GM23338 (cell line): ENCODE measurements at regions not wholly inside any gene's neighbourhood (a gene's known extent, or its start where the extent isn't known, plus 50 kb on each side); places are given as distances from the start of the nearest gene placed in this dataset.

ENCODE experiments used
- CREB1 ChIP-seq: fragments of 250-450 bp; sonication (Bioruptor Pico); IDR thresholded peaks from 2 replicates; pipeline ENCODE4 v1.5.0; 2020; ENCODE audit warnings: low read depth, mild to moderate bottlenecking, moderate library complexity
- EZH2phosphoT487 ChIP-seq: fragments of 200-600 bp; sonication (generic); IDR thresholded peaks from one replicate; pipeline ENCODE4 v1.8.1; 2018; ENCODE audit warnings: antibody characterized with exemption; ENCODE audit not compliant: unreplicated experiment
- JUNB ChIP-seq: IDR thresholded peaks from one replicate; pipeline ENCODE4 v1.6.1; 2016; ENCODE audit warnings: antibody characterized with exemption; ENCODE audit not compliant: unreplicated experiment
- POLR2AphosphoS5 ChIP-seq: IDR thresholded peaks from 2 replicates; pipeline ENCODE4 v1.6.1; 2016; ENCODE audit warnings: antibody characterized with exemption, low read depth
- ZNF114 ChIP-seq: fragments of 250-450 bp; sonication (Bioruptor Pico); IDR thresholded peaks from 2 replicates; pipeline ENCODE4 v1.5.0; 2020; ENCODE audit warnings: mild to moderate bottlenecking, moderate library complexity
- TF ChIP-seq, protein P1 (sequence below), 2 experiments: fragments of 200-600 bp in 1 of 2; sonication (generic) in 1 of 2; conservative IDR thresholded peaks; 2 replicates each; pipeline versions ENCODE4 v1.5.1 to v1.6.1; 2016 to 2017; ENCODE audit warnings: antibody characterized with exemption in 2 of 2, low read depth in 2 of 2, mild to moderate bottlenecking in 2 of 2, moderate library complexity in 1 of 2
- TF ChIP-seq, protein P2 (sequence below): IDR thresholded peaks from one replicate; pipeline ENCODE4 v1.6.1; 2018; ENCODE audit warnings: antibody characterized with exemption; ENCODE audit not compliant: unreplicated experiment

DNA sequence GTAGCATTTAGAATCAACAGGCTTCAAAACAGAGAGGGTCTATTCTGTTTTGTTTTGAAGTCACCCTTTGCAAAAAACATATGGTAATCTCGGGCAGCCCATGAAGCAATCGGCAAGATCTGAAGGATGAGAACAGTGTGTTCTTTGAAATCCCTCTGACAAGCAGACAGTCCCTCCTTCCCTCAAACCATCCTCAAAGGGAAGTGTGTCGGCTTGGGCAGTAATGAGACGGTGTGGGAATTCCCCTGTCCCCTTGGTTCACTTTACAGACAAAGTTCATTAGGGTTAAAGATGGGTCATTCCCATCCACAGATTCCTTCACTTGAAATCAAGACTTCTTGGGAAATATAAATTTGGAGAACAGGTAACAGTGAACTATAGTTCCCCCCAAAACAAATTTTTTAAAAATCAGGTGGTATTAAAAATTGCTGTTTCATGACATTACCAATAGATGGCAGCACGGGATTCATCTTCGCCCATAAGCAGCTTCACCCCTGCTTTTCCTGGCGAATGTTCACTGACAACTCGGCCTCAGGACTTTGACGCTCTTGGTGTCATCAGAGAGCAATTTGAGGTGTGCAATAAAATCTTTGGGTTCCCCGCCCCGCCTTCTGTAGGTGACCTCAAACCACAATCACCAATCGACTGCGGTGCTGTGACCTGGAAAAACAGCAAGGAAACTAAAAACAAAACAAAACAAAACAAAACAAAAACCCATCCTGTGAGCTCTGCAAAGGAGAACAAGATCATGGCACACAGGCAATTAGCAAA, 159.3 kb upstream of the TNFAIP3 start:
- no peak for TF ChIP-seq EZH2phosphoT487
- TF ChIP-seq, protein P1, sequence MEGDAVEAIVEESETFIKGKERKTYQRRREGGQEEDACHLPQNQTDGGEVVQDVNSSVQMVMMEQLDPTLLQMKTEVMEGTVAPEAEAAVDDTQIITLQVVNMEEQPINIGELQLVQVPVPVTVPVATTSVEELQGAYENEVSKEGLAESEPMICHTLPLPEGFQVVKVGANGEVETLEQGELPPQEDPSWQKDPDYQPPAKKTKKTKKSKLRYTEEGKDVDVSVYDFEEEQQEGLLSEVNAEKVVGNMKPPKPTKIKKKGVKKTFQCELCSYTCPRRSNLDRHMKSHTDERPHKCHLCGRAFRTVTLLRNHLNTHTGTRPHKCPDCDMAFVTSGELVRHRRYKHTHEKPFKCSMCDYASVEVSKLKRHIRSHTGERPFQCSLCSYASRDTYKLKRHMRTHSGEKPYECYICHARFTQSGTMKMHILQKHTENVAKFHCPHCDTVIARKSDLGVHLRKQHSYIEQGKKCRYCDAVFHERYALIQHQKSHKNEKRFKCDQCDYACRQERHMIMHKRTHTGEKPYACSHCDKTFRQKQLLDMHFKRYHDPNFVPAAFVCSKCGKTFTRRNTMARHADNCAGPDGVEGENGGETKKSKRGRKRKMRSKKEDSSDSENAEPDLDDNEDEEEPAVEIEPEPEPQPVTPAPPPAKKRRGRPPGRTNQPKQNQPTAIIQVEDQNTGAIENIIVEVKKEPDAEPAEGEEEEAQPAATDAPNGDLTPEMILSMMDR (conservative IDR thresholded peaks at IDR 0.05; ENCODE audit: low read depth in 2 of 2) = peak; percentile 76 to 85
- TF ChIP-seq, protein P2, sequence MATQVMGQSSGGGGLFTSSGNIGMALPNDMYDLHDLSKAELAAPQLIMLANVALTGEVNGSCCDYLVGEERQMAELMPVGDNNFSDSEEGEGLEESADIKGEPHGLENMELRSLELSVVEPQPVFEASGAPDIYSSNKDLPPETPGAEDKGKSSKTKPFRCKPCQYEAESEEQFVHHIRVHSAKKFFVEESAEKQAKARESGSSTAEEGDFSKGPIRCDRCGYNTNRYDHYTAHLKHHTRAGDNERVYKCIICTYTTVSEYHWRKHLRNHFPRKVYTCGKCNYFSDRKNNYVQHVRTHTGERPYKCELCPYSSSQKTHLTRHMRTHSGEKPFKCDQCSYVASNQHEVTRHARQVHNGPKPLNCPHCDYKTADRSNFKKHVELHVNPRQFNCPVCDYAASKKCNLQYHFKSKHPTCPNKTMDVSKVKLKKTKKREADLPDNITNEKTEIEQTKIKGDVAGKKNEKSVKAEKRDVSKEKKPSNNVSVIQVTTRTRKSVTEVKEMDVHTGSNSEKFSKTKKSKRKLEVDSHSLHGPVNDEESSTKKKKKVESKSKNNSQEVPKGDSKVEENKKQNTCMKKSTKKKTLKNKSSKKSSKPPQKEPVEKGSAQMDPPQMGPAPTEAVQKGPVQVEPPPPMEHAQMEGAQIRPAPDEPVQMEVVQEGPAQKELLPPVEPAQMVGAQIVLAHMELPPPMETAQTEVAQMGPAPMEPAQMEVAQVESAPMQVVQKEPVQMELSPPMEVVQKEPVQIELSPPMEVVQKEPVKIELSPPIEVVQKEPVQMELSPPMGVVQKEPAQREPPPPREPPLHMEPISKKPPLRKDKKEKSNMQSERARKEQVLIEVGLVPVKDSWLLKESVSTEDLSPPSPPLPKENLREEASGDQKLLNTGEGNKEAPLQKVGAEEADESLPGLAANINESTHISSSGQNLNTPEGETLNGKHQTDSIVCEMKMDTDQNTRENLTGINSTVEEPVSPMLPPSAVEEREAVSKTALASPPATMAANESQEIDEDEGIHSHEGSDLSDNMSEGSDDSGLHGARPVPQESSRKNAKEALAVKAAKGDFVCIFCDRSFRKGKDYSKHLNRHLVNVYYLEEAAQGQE = no peak
- TF ChIP-seq JUNB = no peak
- TF ChIP-seq POLR2AphosphoS5 = no peak
- TF ChIP-seq CREB1 (CRISPR knock-in tag) = no peak
- TF ChIP-seq ZNF114 = no peak
